Embryonic facial prominence (tissue), 1 donor: ENCODE measurements at regions not wholly inside any gene's neighbourhood (a gene's known extent, or its start where the extent isn't known, plus 50 kb on each side); places are given as distances from the start of the nearest gene placed in this dataset.
"Not testable (repeated sequence)": the region's sequence is repeated elsewhere in the genome, so short reads cannot be mapped to it uniquely, and the experiment has no call there.

ENCODE experiments used
- DNase-seq: peaks from one replicate; pipeline ENCODE4 v3.0.0-alpha.2; 2016; ENCODE audit errors: extremely low spot score

- no peak for DNase-seq
Observed at GRCh38 chr5:127133071-127133470, 59.8 kb upstream of the C5orf63 start.

GRCh38 chr5:127136908-127137307, 63.6 kb upstream of the C5orf63 start:
- DNase-seq = no peak

- DNase-seq = no peak
Observed at GRCh38 chr5:127143722-127144121, 70.4 kb upstream of the C5orf63 start.

- no peak for DNase-seq
Observed at GRCh38 chr5:127153031-127153430, 79.7 kb upstream of the C5orf63 start.

GRCh38 chr5:127153521-127153920, 80.2 kb upstream of the C5orf63 start:
- DNase-seq = no peak

GRCh38 chr5:127163750-127164149, 90.4 kb upstream of the C5orf63 start:
- DNase-seq = no peak

GRCh38 chr5:127170918-127171600, 97.8 kb upstream of the C5orf63 start:
- DNase-seq = no peak

GRCh38 chr5:127176769-127177168, 103.5 kb upstream of the C5orf63 start:
- DNase-seq = no peak

- not testable (repeated sequence) for DNase-seq
Observed at GRCh38 chr5:127182631-127183030, 108.0 kb upstream of the MEGF10 start.

GRCh38 chr5:127183332-127183731, 107.3 kb upstream of the MEGF10 start:
- DNase-seq = no peak

GRCh38 chr5:127184851-127185250, 105.7 kb upstream of the MEGF10 start:
- DNase-seq = no peak

- DNase-seq = no peak
Observed at GRCh38 chr5:127186657-127187056, 103.9 kb upstream of the MEGF10 start.

GRCh38 chr5:127187706-127188105, 102.9 kb upstream of the MEGF10 start:
- DNase-seq = no peak

GRCh38 chr5:127192150-127192549, 98.4 kb upstream of the MEGF10 start:
- DNase-seq = no peak

GRCh38 chr5:127192836-127193338, 97.7 kb upstream of the MEGF10 start:
- DNase-seq = no peak

GRCh38 chr5:127196042-127196441, 94.6 kb upstream of the MEGF10 start:
- DNase-seq = no peak

GRCh38 chr5:127197402-127198167, 93.0 kb upstream of the MEGF10 start:
- not testable (repeated sequence) for DNase-seq

GRCh38 chr5:127202738-127203137, 87.9 kb upstream of the MEGF10 start:
- not testable (repeated sequence) for DNase-seq

- no peak for DNase-seq
Observed at GRCh38 chr5:127203818-127204217, 86.8 kb upstream of the MEGF10 start.

GRCh38 chr5:127205147-127205546, 85.4 kb upstream of the MEGF10 start:
- DNase-seq = no peak

GRCh38 chr5:127206320-127207113, 84.1 kb upstream of the MEGF10 start:
- no peak for DNase-seq

GRCh38 chr5:127210042-127210441, 80.6 kb upstream of the MEGF10 start:
- no peak for DNase-seq
